ENCODE measurements at regions not wholly inside any gene's neighbourhood (a gene's known extent, or its start where the extent isn't known, plus 50 kb on each side); places are given as distances from the start of the nearest gene placed in this dataset.
"Not testable (repeated sequence)": the region's sequence is repeated elsewhere in the genome, so short reads cannot be mapped to it uniquely, and the experiment has no call there.

GRCh38 chr12:125336246-125336645, 271.0 kb downstream of the AACS start:
- H3K4me3 ChIP-seq (replicated peaks; ENCODE audit: low read depth, low read length), result no peak overlapping the region
- TF ChIP-seq CTCF (IDR thresholded peaks at IDR 0.05; ENCODE audit: insufficient read depth, low read length, poor library complexity, severe bottlenecking), result no peak
- H3K36me3 ChIP-seq (ENCODE audit: control insufficient read depth, insufficient read depth, low read length), result no peaks in the 10 kb centered on the region
- no peaks in the 10 kb centered on the region; the same call in none of the 2 replicates for H3K27me3 ChIP-seq (replicated peaks; ENCODE audit: control insufficient read depth, insufficient read depth, low read length)
- no peak for DNase-seq (ENCODE audit: extremely low read depth, insufficient read length)

DNA sequence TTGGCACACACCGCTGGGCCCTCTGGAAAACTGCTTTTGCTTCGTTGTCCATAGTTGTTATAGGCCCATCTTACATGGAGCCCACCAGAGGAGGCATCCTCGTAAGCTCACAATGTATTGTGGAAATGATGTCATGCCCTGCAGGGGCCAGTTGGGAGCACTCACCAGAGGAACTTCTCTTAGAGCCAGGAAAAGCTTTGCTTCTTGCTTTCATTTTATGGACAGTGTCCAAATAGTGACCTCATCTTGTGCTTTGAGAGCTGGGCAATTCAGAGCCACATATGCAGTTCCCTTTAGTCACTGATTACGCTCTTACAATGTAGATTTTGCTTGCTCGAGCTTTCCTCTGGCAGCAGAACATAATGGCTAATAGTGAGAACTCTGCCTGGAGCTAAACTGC, 275.6 kb downstream of the AACS start:
- TF ChIP-seq CTCF (IDR thresholded peaks at IDR 0.05; ENCODE audit: insufficient read depth, low read length, poor library complexity, severe bottlenecking), result no peak
- DNase-seq (ENCODE audit: extremely low read depth, insufficient read length), result no peak
- no peak overlapping the region for H3K4me3 ChIP-seq (replicated peaks; ENCODE audit: low read depth, low read length)
- H3K36me3 ChIP-seq (ENCODE audit: control insufficient read depth, insufficient read depth, low read length), result no peaks in the 10 kb centered on the region
- no peaks in the 10 kb centered on the region; the same call in 1 of the 2 replicates for H3K27me3 ChIP-seq (replicated peaks; ENCODE audit: control insufficient read depth, insufficient read depth, low read length)

- no peak for DNase-seq (ENCODE audit: extremely low read depth, insufficient read length)
- H3K4me3 ChIP-seq (replicated peaks; ENCODE audit: low read depth, low read length), result no peak overlapping the region
- TF ChIP-seq CTCF (IDR thresholded peaks at IDR 0.05; ENCODE audit: insufficient read depth, low read length, poor library complexity, severe bottlenecking), result no peak
- no peaks in the 10 kb centered on the region for H3K36me3 ChIP-seq (ENCODE audit: control insufficient read depth, insufficient read depth, low read length)
- H3K27me3 ChIP-seq (replicated peaks; ENCODE audit: control insufficient read depth, insufficient read depth, low read length), result no peaks in the 10 kb centered on the region; the same call in 1 of the 2 replicates
Observed at GRCh38 chr12:125341422-125341821, 276.2 kb downstream of the AACS start.

- no peaks in the 10 kb centered on the region for H3K36me3 ChIP-seq (ENCODE audit: control insufficient read depth, insufficient read depth, low read length)
- H3K4me3 ChIP-seq (replicated peaks; ENCODE audit: low read depth, low read length), result no peak overlapping the region
- no peak for TF ChIP-seq CTCF (IDR thresholded peaks at IDR 0.05; ENCODE audit: insufficient read depth, low read length, poor library complexity, severe bottlenecking)
- no peaks in the 10 kb centered on the region for H3K27me3 ChIP-seq (replicated peaks; ENCODE audit: control insufficient read depth, insufficient read depth, low read length)
- DNase-seq (ENCODE audit: extremely low read depth, insufficient read length), result no peak
Observed at GRCh38 chr12:125343649-125344048, 278.4 kb downstream of the AACS start.

GRCh38 chr12:125346362-125346761, 281.1 kb downstream of the AACS start:
- Histone ChIP-seq H3K4me3 (replicated peaks; ENCODE audit: low read depth, low read length) (no peak overlapping the region), H3K27me3 (replicated peaks; ENCODE audit: control insufficient read depth, insufficient read depth, low read length) (no peaks in the 10 kb centered on the region), H3K36me3 (ENCODE audit: control insufficient read depth, insufficient read depth, low read length) (no peaks in the 10 kb centered on the region)
- TF ChIP-seq CTCF (IDR thresholded peaks at IDR 0.05; ENCODE audit: insufficient read depth, low read length, poor library complexity, severe bottlenecking), result no peak
- no peak for DNase-seq (ENCODE audit: extremely low read depth, insufficient read length)

GRCh38 chr12:125351788-125352187, 286.6 kb downstream of the AACS start:
- TF ChIP-seq CTCF (IDR thresholded peaks at IDR 0.05; ENCODE audit: insufficient read depth, low read length, poor library complexity, severe bottlenecking), result no peak
- H3K4me3 ChIP-seq (replicated peaks; ENCODE audit: low read depth, low read length), result no peak overlapping the region
- no peaks in the 10 kb centered on the region for H3K36me3 ChIP-seq (ENCODE audit: control insufficient read depth, insufficient read depth, low read length)
- H3K27me3 ChIP-seq (replicated peaks; ENCODE audit: control insufficient read depth, insufficient read depth, low read length), result no peaks in the 10 kb centered on the region
- no peak for DNase-seq (ENCODE audit: extremely low read depth, insufficient read length)

DNA sequence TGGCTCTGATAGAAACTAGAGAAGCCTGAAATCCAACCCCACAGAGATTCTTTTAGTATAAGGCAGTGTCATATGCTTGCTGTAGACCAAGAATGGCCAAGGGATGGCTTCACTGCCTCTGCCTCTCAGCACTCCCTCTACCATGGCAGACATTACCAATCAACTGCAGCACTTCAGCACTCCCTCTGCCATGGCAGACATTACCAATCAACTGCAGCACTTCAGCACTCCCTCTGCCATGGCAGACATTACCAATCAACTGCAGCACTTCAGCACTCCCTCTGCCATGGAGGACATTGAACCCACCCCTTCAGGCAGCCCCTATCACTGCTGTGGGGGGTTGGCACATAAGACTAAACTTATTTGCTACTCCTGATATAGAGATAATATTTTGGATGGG, 287.8 kb downstream of the AACS start:
- H3K27me3 ChIP-seq (replicated peaks; ENCODE audit: control insufficient read depth, insufficient read depth, low read length); DNase-seq (ENCODE audit: extremely low read depth, insufficient read length); H3K36me3 ChIP-seq (ENCODE audit: control insufficient read depth, insufficient read depth, low read length): not testable (repeated sequence)

More for the DNA sequence above, 287.8 kb downstream of the AACS start:
- not testable (repeated sequence) for H3K4me3 ChIP-seq (replicated peaks; ENCODE audit: low read depth, low read length)

Data from GM06990 (cell line).